ENCODE measurements at regions not wholly inside any gene's neighbourhood (a gene's known extent, or its start where the extent isn't known, plus 50 kb on each side); places are given as distances from the start of the nearest gene placed in this dataset.

GRCh38 chr13:99898421-99898820 is 73.1 kb downstream of the ZIC5 start:
- DNase-seq (ENCODE audit: low read depth), result no peak
- TF ChIP-seq CTCF (IDR thresholded peaks at IDR 0.05; ENCODE audit: control insufficient read depth, insufficient read depth, low read depth, low read length, missing control alignments), result no peak
- H3K4me3 ChIP-seq (ENCODE audit: control insufficient read depth, low read depth, low read length), result no peak overlapping the region

- DNase-seq (ENCODE audit: low read depth), result no peak
- TF ChIP-seq CTCF (IDR thresholded peaks at IDR 0.05; ENCODE audit: control insufficient read depth, insufficient read depth, low read depth, low read length, missing control alignments), result no peak
Observed at GRCh38 chr13:99897076-99897440, 74.5 kb downstream of the ZIC5 start.

DNA sequence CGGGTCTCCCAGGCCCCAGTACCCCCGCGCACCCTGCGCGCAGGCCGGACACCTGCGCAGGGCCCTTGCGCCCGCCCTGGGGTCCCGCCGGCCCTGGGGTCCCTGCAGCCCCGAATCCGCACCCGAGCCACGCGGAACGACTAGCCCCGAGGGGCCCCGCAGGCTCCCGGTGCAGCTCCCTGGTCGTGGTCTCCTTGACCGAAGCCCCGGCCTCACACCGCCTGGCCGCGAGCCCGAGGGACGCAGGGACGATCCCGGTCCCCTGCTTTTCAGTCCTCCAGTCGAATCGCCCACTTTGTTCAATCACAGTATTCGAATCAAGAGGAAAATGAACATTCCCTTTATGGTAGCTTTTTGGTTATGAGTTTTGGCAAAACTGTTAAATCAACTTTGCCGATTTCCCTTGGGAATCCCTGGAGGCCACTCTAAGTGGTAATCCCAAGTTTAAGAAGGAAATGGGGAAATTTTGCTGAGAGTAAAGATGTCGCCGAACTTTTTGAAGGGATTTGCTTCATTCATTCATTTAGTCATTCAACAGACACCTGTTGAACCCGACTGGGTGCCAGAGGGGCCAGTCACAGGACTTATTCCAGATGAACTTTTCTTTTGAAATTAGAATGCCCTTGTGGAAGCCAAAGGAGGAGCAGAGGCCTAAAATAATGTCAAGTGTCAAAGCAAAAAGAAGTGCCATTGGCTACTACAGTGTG is 75.0 kb downstream of the ZIC5 start:
- DNase-seq (ENCODE audit: low read depth), result no peak
- TF ChIP-seq CTCF (IDR thresholded peaks at IDR 0.05; ENCODE audit: control insufficient read depth, insufficient read depth, low read depth, low read length, missing control alignments), result no peak
- H3K4me3 ChIP-seq (ENCODE audit: control insufficient read depth, low read depth, low read length), result no peak overlapping the region

More at GRCh38 chr13:99897076-99897440, 74.5 kb downstream of the ZIC5 start:
- no peak overlapping the region for H3K4me3 ChIP-seq (ENCODE audit: control insufficient read depth, low read depth, low read length)

DNA sequence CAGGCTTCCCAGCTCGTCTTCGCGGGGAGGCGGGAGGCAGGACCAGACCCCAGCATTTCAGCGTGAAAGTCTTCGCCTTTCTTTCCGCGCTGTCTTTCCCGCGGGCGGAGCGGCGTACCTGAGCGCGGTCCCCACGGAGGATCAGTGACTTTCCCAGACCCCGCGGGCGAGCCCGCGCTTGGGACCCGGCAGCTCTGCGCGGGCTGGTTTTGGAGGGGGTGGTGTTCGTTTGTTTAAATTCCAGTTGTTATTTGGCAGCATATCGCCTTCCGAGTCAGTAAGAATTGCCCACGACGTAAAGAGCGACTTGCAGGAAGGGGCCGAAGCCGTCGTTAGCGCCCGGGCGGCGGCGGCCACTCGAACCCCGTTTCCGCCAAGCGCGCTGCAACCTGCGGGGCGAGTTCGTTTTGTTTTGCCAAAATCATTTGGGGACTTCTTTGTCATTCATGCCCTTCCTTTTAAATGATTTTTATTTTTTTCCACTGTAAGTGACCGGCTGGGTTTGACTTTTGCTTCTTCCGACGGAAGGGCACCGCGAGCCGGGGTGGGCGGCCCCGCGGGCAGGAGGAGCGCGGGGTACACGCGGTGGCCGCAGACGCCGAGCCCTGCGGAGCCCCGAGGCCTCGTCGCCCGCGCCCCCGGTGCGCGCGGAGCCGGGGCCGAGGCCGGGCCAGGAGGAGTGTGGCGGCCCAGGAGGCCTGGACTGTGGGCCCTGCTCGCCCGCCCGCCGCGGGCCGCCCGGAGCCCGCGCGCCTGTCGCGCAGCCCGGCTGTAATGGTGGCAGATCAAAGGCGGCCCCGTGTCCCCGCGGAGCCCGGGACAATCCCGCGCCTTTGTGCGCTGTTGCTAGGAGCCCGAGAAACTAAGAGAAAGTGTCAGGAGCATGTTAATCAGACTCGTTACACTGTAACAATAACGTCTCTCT is 75.9 kb downstream of the ZIC5 start:
- no peak for TF ChIP-seq CTCF (IDR thresholded peaks at IDR 0.05; ENCODE audit: control insufficient read depth, insufficient read depth, low read depth, low read length, missing control alignments)
- no peak overlapping the region for H3K4me3 ChIP-seq (ENCODE audit: control insufficient read depth, low read depth, low read length)
- DNase-seq (ENCODE audit: low read depth), result no peak

DNA sequence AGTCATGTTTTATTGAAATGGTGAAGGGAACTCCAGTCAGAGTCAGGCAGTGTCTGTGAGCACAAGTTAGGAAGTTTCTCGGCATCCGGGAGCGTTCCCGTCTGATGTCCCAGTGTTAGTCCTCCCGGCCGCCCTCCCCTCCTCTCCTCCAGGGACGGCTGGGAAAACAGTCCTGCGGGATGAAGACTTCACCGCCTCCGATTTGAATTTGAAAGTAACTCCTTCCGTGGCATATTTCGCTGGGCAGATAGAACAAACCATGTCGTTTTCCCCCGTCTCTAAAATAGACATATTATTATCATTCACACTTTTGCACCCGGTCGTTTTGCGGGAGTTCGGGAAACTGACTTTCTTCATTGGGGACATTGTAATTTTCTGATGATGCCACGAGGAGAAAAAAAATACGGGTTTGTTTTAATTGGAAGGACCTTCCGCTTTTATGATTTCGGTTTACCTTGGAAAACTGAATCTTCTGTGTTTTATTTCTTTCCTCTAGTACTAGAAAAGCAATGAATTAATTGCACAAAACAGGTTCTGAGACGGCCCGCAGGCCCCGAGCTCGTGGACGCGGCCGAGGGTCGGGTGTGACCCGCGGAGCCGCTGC is 76.6 kb downstream of the ZIC5 start:
- H3K4me3 ChIP-seq (ENCODE audit: control insufficient read depth, low read depth, low read length), result no peak overlapping the region
- DNase-seq (ENCODE audit: low read depth), result no peak
- TF ChIP-seq CTCF (IDR thresholded peaks at IDR 0.05; ENCODE audit: control insufficient read depth, insufficient read depth, low read depth, low read length, missing control alignments), result no peak

DNA sequence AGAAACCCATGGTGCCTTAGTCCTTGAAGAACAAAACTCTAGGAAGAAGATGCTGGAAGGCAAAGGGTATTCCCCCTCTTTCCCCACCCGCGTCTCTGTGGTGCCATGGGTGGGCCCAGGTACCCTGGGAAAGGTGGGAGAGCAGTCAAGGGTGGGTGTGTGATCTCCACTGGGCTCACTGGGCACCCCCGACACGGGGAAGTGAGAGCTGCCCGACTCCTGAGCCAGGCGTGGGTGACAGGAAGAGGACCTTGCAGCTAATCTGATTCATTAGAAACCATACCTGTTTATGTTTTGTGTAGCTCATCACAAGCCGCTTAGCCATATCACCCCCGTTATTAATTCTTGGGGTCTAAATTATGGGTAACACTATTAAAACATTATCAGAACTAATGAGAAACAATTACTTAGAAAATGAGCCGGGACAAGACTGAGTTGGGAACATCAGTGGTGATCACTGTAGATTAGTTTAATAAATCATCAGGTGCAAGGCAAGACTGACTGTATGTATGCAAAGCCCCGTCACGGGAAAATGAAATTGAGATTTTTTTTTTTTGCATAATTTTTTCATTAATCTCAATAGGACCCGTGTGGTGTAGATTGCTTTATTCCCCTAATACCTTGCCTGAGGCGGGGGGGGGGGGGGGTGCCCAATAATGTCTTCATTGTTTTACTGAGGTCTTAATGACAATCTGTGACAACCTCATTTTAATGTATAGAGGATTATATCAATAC is 77.3 kb downstream of the ZIC5 start:
- DNase-seq (ENCODE audit: low read depth), result no peak
- TF ChIP-seq CTCF (IDR thresholded peaks at IDR 0.05; ENCODE audit: control insufficient read depth, insufficient read depth, low read depth, low read length, missing control alignments), result no peak
- no peak overlapping the region for H3K4me3 ChIP-seq (ENCODE audit: control insufficient read depth, low read depth, low read length)
